ENCODE measurements at regions not wholly inside any gene's neighbourhood (a gene's known extent, or its start where the extent isn't known, plus 50 kb on each side); places are given as distances from the start of the nearest gene placed in this dataset.

- in situ Hi-C loops (cut with MboI; ENCODE audit: low pct_unique_long_range_greater_than_20kb, low sequenced_read_pairs, unreplicated experiment): no loop called here
- TF ChIP-seq CTCF (IDR thresholded peaks at IDR 0.05; ENCODE audit: extremely low read depth, insufficient read depth, missing control alignments): no peak
- DNase-seq (ENCODE audit: low spot score): no peak
Measured at GRCh38 chr14:83826838-83827237, 1703.1 kb upstream of the FLRT2 start.

- DNase-seq (ENCODE audit: low spot score): no peak
- in situ Hi-C loops (cut with MboI; ENCODE audit: low pct_unique_long_range_greater_than_20kb, low sequenced_read_pairs, unreplicated experiment): no loop called here
- no peak for TF ChIP-seq CTCF (IDR thresholded peaks at IDR 0.05; ENCODE audit: extremely low read depth, insufficient read depth, missing control alignments)
Measured at GRCh38 chr14:83827383-83827782, 1702.6 kb upstream of the FLRT2 start.

- DNase-seq (ENCODE audit: low spot score): no peak
- in situ Hi-C loops (cut with MboI; ENCODE audit: low pct_unique_long_range_greater_than_20kb, low sequenced_read_pairs, unreplicated experiment): no loop called here
- no peak for TF ChIP-seq CTCF (IDR thresholded peaks at IDR 0.05; ENCODE audit: extremely low read depth, insufficient read depth, missing control alignments)
Measured at GRCh38 chr14:83828406-83828805, 1701.5 kb upstream of the FLRT2 start.

GRCh38 chr14:83830316-83830715, 1699.6 kb upstream of the FLRT2 start:
- TF ChIP-seq CTCF (IDR thresholded peaks at IDR 0.05; ENCODE audit: extremely low read depth, insufficient read depth, missing control alignments): no peak
- DNase-seq (ENCODE audit: low spot score): no peak
- in situ Hi-C loops (cut with MboI; ENCODE audit: low pct_unique_long_range_greater_than_20kb, low sequenced_read_pairs, unreplicated experiment): no loop called here

- no peak for DNase-seq (ENCODE audit: low spot score)
- in situ Hi-C loops (cut with MboI; ENCODE audit: low pct_unique_long_range_greater_than_20kb, low sequenced_read_pairs, unreplicated experiment): no loop called here
- no peak for TF ChIP-seq CTCF (IDR thresholded peaks at IDR 0.05; ENCODE audit: extremely low read depth, insufficient read depth, missing control alignments)
Measured at GRCh38 chr14:83838226-83838625, 1691.7 kb upstream of the FLRT2 start.

- DNase-seq (ENCODE audit: low spot score): no peak
- in situ Hi-C loops (cut with MboI; ENCODE audit: low pct_unique_long_range_greater_than_20kb, low sequenced_read_pairs, unreplicated experiment): no loop called here
- no peak for TF ChIP-seq CTCF (IDR thresholded peaks at IDR 0.05; ENCODE audit: extremely low read depth, insufficient read depth, missing control alignments)
Measured at GRCh38 chr14:83842547-83842946, 1687.4 kb upstream of the FLRT2 start.

- in situ Hi-C loops (cut with MboI; ENCODE audit: low pct_unique_long_range_greater_than_20kb, low sequenced_read_pairs, unreplicated experiment): no loop called here
- TF ChIP-seq CTCF (IDR thresholded peaks at IDR 0.05; ENCODE audit: extremely low read depth, insufficient read depth, missing control alignments): no peak
- no peak for DNase-seq (ENCODE audit: low spot score)
Measured at GRCh38 chr14:83847102-83847501, 1682.8 kb upstream of the FLRT2 start.
